Hepatocyte (in vitro differentiated cells): ENCODE measurements at regions not wholly inside any gene's neighbourhood (a gene's known extent, or its start where the extent isn't known, plus 50 kb on each side); places are given as distances from the start of the nearest gene placed in this dataset.

ENCODE experiments used
- CTCF ChIP-seq: fragments of 200-600 bp; sonication (generic); IDR thresholded peaks from 2 replicates; pipeline ENCODE4 v1.5.1; 2016; ENCODE audit warnings: antibody characterized with exemption, mild to moderate bottlenecking; ENCODE audit not compliant: poor library complexity
- EZH2 ChIP-seq: fragments of 200-600 bp; sonication (generic); IDR thresholded peaks from 2 replicates; pipeline ENCODE4 v1.6.1; 2016; ENCODE audit warnings: antibody characterized with exemption, mild to moderate bottlenecking, borderline replicate concordance
- EZH2phosphoT487 ChIP-seq: fragments of 200-600 bp; sonication (generic); IDR thresholded peaks from one replicate; pipeline ENCODE4 v1.6.1; 2018; ENCODE audit warnings: antibody characterized with exemption, mild to moderate bottlenecking, low read depth, moderate library complexity; ENCODE audit not compliant: unreplicated experiment, severe bottlenecking

GRCh38 chr10:7487528-7487927, 76.7 kb upstream of the SFMBT2 start:
- TF ChIP-seq CTCF: no peak
- no peak for TF ChIP-seq EZH2phosphoT487
- TF ChIP-seq EZH2: no peak
